ENCODE measurements at regions not wholly inside any gene's neighbourhood (a gene's known extent, or its start where the extent isn't known, plus 50 kb on each side); places are given as distances from the start of the nearest gene placed in this dataset.

DNA sequence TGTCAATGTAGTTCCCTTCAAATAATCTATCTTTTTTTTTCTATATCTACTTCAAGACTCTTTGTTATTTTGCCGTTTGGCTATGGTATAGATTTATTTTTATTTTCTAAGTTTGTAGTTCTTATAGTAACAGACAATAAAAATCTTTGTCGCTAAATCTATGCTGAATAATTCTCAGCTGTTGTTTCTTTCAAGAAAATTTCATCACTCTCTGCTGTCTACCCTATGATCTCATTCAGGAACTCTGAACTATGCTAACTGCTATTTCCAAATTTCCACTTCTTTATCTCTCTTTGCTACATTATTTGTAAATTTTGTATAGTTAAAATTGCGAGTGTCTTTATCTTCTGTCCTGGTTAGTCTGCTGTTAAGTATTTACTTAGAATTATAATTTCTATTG is 353.6 kb downstream of the LRFN5 start:
- TF ChIP-seq, protein P1, sequence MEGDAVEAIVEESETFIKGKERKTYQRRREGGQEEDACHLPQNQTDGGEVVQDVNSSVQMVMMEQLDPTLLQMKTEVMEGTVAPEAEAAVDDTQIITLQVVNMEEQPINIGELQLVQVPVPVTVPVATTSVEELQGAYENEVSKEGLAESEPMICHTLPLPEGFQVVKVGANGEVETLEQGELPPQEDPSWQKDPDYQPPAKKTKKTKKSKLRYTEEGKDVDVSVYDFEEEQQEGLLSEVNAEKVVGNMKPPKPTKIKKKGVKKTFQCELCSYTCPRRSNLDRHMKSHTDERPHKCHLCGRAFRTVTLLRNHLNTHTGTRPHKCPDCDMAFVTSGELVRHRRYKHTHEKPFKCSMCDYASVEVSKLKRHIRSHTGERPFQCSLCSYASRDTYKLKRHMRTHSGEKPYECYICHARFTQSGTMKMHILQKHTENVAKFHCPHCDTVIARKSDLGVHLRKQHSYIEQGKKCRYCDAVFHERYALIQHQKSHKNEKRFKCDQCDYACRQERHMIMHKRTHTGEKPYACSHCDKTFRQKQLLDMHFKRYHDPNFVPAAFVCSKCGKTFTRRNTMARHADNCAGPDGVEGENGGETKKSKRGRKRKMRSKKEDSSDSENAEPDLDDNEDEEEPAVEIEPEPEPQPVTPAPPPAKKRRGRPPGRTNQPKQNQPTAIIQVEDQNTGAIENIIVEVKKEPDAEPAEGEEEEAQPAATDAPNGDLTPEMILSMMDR (tag by site-specific recombination; IDR thresholded peaks at IDR 0.05), result no peak
- TF ChIP-seq ZNF175 (tag by site-specific recombination; IDR thresholded peaks at IDR 0.05), result no peak
- no peak for TF ChIP-seq TCF7L2 (IDR thresholded peaks at IDR 0.05; ENCODE audit: borderline replicate concordance, low read depth, low read length)
- TF ChIP-seq ZBTB17 (tag by site-specific recombination; IDR thresholded peaks at IDR 0.05), result no peak
- no peak for TF ChIP-seq ZNF223 (tag by site-specific recombination; IDR thresholded peaks at IDR 0.05)
- TF ChIP-seq ZBTB21 (tag by site-specific recombination; IDR thresholded peaks at IDR 0.05), result no peak
- no peak for TF ChIP-seq ZNF302 (tag by site-specific recombination; IDR thresholded peaks at IDR 0.05; ENCODE audit: low read depth)

All from HEK293 (cell line).